Trophoblast cell (in vitro differentiated cells and primary cell): ENCODE measurements at regions not wholly inside any gene's neighbourhood (a gene's known extent, or its start where the extent isn't known, plus 50 kb on each side); places are given as distances from the start of the nearest gene placed in this dataset.
"Not testable (repeated sequence)": the region's sequence is repeated elsewhere in the genome, so short reads cannot be mapped to it uniquely, and the experiment has no call there.

ENCODE experiments used
- DNase-seq, 2 donors: peaks; one replicate each; pipeline ENCODE4 v3.0.0-alpha.2; 2016
- H2AFZ ChIP-seq: 2 replicates; pipeline ENCODE4 v1.6.1; 2013; ENCODE audit warnings: low read length, moderate library complexity, mild to moderate bottlenecking; ENCODE audit not compliant: insufficient read depth, poor library complexity
- H2AK5ac ChIP-seq: 2 replicates; pipeline ENCODE4 v1.6.1; 2013; ENCODE audit warnings: mild to moderate bottlenecking, low read length
- H2BK120ac ChIP-seq: 2 replicates; pipeline ENCODE4 v1.6.1; 2013; ENCODE audit warnings: low read length, mild to moderate bottlenecking, moderate library complexity; ENCODE audit not compliant: insufficient read depth, poor library complexity
- H2BK12ac ChIP-seq: 2 replicates; pipeline ENCODE4 v1.6.1; 2013; ENCODE audit warnings: mild to moderate bottlenecking, low read length, moderate library complexity
- H2BK5ac ChIP-seq: 2 replicates; pipeline ENCODE4 v1.6.1; 2013; ENCODE audit warnings: low read length, low read depth, moderate library complexity, mild to moderate bottlenecking; ENCODE audit not compliant: poor library complexity
- H3K14ac ChIP-seq: 2 replicates; pipeline ENCODE4 v1.6.1; 2013; ENCODE audit warnings: mild to moderate bottlenecking, low read length
- H3K18ac ChIP-seq: 2 replicates; pipeline ENCODE4 v1.6.1; 2013; ENCODE audit warnings: mild to moderate bottlenecking, low read length
- H3K23ac ChIP-seq: 2 replicates; pipeline ENCODE4 v1.6.1; 2013; ENCODE audit warnings: low read length
- H3K27ac ChIP-seq: 2 replicates; pipeline ENCODE4 v1.5.1; 2013; ENCODE audit warnings: low read depth, mild to moderate bottlenecking, inconsistent platforms, low read length, moderate library complexity
- H3K27me3 ChIP-seq: 2 replicates; pipeline ENCODE4 v1.6.1; 2013; ENCODE audit warnings: inconsistent platforms, mild to moderate bottlenecking, low read length, moderate library complexity; ENCODE audit not compliant: insufficient read depth
- H3K36me3 ChIP-seq, 2 experiments: 1 replicate in 1 of 2; 2 replicates in 1 of 2; pipeline ENCODE4 v1.6.1; 2013; ENCODE audit warnings: low read length in 2 of 2, mild to moderate bottlenecking in 2 of 2, moderate library complexity in 1 of 2; ENCODE audit not compliant: insufficient read depth in 2 of 2, control insufficient read depth in 1 of 2
- H3K4ac ChIP-seq: 2 replicates; pipeline ENCODE4 v1.6.1; 2013; ENCODE audit warnings: low read depth, mild to moderate bottlenecking, low read length, moderate library complexity
- H3K4me1 ChIP-seq, 2 experiments: 1 replicate in 1 of 2; 2 replicates in 1 of 2; pipeline ENCODE4 v1.6.1; 2013; ENCODE audit warnings: low read length in 2 of 2, mild to moderate bottlenecking in 2 of 2, moderate library complexity in 1 of 2; ENCODE audit not compliant: insufficient read depth in 2 of 2, control insufficient read depth in 1 of 2
- H3K4me2 ChIP-seq: 2 replicates; pipeline ENCODE4 v1.6.1; 2013; ENCODE audit warnings: inconsistent platforms, mild to moderate bottlenecking, low read length, moderate library complexity
- H3K4me3 ChIP-seq: 2 replicates; pipeline ENCODE4 v1.5.1; 2013; ENCODE audit warnings: mild to moderate bottlenecking, low read depth, low read length, inconsistent platforms
- H3K79me1 ChIP-seq: one replicate; pipeline ENCODE4 v1.6.1; 2013; ENCODE audit warnings: low read length
- H3K79me2 ChIP-seq: 2 replicates; pipeline ENCODE4 v1.6.1; 2013; ENCODE audit warnings: low read length, mild to moderate bottlenecking; ENCODE audit not compliant: control insufficient read depth, insufficient read depth, poor library complexity
- H3K9ac ChIP-seq: 2 replicates; pipeline ENCODE4 v1.6.1; 2013; ENCODE audit warnings: mild to moderate bottlenecking, low read length
- H3K9me3 ChIP-seq: 2 replicates; pipeline ENCODE4 v1.6.1; 2013; ENCODE audit warnings: low read depth, mild to moderate bottlenecking, control low read depth, inconsistent platforms, low read length; ENCODE audit not compliant: insufficient read depth
- H4K12ac ChIP-seq: 2 replicates; pipeline ENCODE4 v1.6.1; 2013; ENCODE audit warnings: low read depth, mild to moderate bottlenecking, low read length, moderate library complexity
- H4K8ac ChIP-seq: 2 replicates; pipeline ENCODE4 v1.6.1; 2013; ENCODE audit warnings: low read depth, mild to moderate bottlenecking, low read length, moderate library complexity
- H4K91ac ChIP-seq: one replicate; pipeline ENCODE4 v1.6.1; 2013; ENCODE audit warnings: low read depth, mild to moderate bottlenecking, low read length, moderate library complexity
- WGBS: extraction: QIAGEN DNeasy Blood & Tissue Kit; methylation state at CpG from one replicate; pipeline ENCODE4 v1.1.7; 2013; ENCODE audit warnings: missing lambda C conversion rate; ENCODE audit not compliant: insufficient read length, insufficient coverage; ENCODE audit errors: extremely low coverage; 5-methylcytosine and 5-hydroxymethylcytosine counted together

GRCh38 chr15:25174149-25174548 lies 219.4 kb downstream of the SNRPN start:
- not testable (repeated sequence) for H3K4me2 ChIP-seq, H2BK5ac ChIP-seq, H3K79me2 ChIP-seq, H3K4me1 ChIP-seq, H3K23ac ChIP-seq, H3K4me3 ChIP-seq, H2AK5ac ChIP-seq, H3K18ac ChIP-seq, H3K14ac ChIP-seq, H4K12ac ChIP-seq, H3K79me1 ChIP-seq, H4K91ac ChIP-seq, H2AFZ ChIP-seq, H3K9ac ChIP-seq, H3K27me3 ChIP-seq, H3K4ac ChIP-seq, H2BK12ac ChIP-seq, H4K8ac ChIP-seq, H2BK120ac ChIP-seq, H3K27ac ChIP-seq, H3K36me3 ChIP-seq, DNase-seq
- no CpG with 5 or more reads among the region's 10 CpGs for WGBS
- peaks cover 81% of the 10 kb centered on the region for H3K9me3 ChIP-seq

DNA sequence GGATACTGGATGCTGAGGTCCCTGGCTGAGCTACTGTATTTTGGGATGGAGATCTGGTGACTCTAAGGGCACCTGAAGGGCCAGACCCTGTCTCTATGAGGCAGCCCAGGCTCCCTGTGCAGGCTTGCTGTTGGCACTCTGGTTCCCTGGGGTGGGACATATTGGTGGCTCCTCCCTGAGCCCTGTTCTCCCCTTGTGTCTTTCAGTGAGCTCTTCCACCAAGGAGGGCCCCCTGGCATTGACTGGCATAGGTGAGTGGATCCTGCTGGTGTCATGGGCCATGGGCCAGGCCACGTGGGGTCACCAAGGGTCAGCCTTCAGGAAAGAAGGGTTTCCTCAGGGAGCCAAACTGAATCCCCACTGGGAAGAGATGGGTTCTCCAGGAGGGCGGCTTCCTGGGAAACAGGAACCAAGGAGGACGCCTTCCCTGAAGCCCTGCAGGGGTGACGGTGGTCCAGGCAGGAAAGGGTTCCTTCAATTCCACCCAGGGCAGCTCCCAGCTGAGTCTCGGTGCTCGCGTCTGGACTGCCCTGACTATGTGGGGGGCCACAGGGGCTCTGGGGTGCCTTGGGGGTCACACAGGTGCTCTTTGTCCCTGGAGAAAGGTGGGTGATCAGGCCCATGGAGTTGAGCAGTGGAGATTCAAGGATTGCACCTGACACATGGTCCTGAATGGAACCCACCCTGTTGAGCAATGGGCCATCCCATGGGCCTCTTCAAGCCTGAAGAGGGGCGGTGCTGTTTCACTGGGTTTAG lies 220.4 kb downstream of the SNRPN start:
- peaks cover 84% of the 10 kb centered on the region for H3K9me3 ChIP-seq
- WGBS: no CpG with 5 or more reads among the region's 8 CpGs

DNA sequence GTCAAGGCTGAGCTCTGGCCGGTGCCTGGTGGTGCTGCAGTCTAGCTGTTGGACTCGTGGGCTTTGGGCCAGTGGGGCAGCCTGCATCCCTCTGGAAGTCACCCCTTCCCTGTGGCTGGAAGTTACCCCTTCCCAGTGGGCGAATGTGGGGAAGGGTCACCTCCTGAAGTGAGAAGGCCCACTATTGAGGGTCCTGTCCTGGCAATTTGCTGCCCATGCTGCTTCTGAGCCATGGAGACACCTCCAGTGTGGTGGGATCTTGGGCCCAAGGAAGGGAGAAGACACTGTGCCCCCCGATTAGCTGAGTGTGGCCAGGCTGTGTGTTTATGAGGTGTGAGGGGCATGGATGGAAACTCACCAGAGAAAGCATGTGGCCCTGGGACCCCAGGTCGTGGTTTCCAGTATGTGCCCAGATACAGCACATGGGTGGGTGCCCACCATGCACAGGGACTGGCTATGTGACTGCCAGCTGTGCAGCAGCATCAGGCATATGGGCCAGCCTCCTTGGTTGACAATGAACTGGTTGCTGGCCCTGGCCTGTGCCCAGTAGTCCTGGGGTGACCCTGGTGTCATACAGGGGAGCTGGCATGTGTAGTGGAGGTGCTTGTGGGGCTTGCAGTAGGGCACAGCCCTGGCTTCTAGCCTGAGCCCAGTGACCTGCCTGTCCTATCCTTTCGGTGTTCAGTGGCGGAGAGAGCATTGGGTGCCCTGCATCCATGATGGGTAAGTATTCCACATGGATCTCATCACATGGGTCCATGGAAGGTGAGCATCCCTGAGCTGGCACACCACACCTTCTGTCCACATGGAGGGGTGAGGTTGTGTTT lies 221.2 kb downstream of the SNRPN start:
- no peaks in the 10 kb centered on the region for H3K27me3 ChIP-seq
- no peak overlapping the region for H2BK120ac ChIP-seq
- H3K4me1 ChIP-seq: no peaks in the 10 kb centered on the region
- no CpG with 5 or more reads among the region's 7 CpGs for WGBS
- H4K8ac ChIP-seq: no peak overlapping the region
- H3K79me2 ChIP-seq: no peaks in the 10 kb centered on the region
- no peak overlapping the region for H3K27ac ChIP-seq
- H3K4me3 ChIP-seq: no peak overlapping the region
- no peak overlapping the region for H3K14ac ChIP-seq
- H3K18ac ChIP-seq: no peak overlapping the region
- H2AK5ac ChIP-seq: no peak overlapping the region
- no peak overlapping the region for H4K12ac ChIP-seq
- no peak overlapping the region for H3K4ac ChIP-seq
- no peak overlapping the region for H4K91ac ChIP-seq
- H2BK12ac ChIP-seq: no peak overlapping the region
- H3K36me3 ChIP-seq: no peaks in the 10 kb centered on the region
- no peak overlapping the region for H3K4me2 ChIP-seq
- H2BK5ac ChIP-seq: no peak overlapping the region
- H3K9me3 ChIP-seq: peaks cover 84% of the 10 kb centered on the region
- no peak overlapping the region for H2AFZ ChIP-seq
- no peaks in the 10 kb centered on the region for H3K79me1 ChIP-seq
- DNase-seq: no peak
- H3K23ac ChIP-seq: no peak overlapping the region
- H3K9ac ChIP-seq: no peak overlapping the region

More for the DNA sequence above, 220.4 kb downstream of the SNRPN start:
- Histone ChIP-seq H3K27ac (no peak overlapping the region), H3K18ac (no peak overlapping the region), H3K27me3 (no peaks in the 10 kb centered on the region), H2BK5ac (no peak overlapping the region), H3K4ac (no peak overlapping the region), H4K91ac (no peak overlapping the region), H2AK5ac (no peak overlapping the region), H3K79me2 (no peaks in the 10 kb centered on the region), H3K36me3 (no peaks in the 10 kb centered on the region), H3K14ac (no peak overlapping the region), H3K79me1 (no peaks in the 10 kb centered on the region), H2BK12ac (no peak overlapping the region), H2BK120ac (no peak overlapping the region), H4K12ac (no peak overlapping the region), H3K4me2 (no peak overlapping the region), H4K8ac (no peak overlapping the region), H2AFZ (no peak overlapping the region), H3K23ac (no peak overlapping the region), H3K9ac (no peak overlapping the region), H3K4me1 (no peaks in the 10 kb centered on the region), H3K4me3 (no peak overlapping the region)
- DNase-seq: no peak

DNA sequence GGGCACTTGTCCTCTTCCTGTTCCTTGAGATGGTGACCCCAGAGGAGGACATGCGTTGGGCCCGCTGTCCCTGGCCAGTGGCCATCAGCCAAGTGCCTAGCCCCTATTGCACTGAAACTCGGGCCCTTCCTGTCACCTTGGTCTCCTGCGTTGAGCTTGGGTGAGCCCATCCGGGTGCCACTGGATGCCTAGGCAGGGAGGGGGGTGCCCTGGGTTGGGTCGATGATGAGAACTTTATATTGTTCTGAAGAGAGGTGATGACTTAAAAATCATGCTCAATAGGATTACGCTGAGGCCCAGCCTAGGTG lies 221.8 kb downstream of the SNRPN start:
- Histone ChIP-seq H2BK12ac (no peak overlapping the region), H3K4me1 (no peaks in the 10 kb centered on the region), H3K36me3 (no peaks in the 10 kb centered on the region), H2BK120ac (no peak overlapping the region), H3K9ac (no peak overlapping the region), H2AK5ac (no peak overlapping the region), H3K18ac (no peak overlapping the region), H3K23ac (no peak overlapping the region), H3K79me1 (no peaks in the 10 kb centered on the region), H3K27me3 (no peaks in the 10 kb centered on the region), H3K79me2 (no peaks in the 10 kb centered on the region), H2BK5ac (no peak overlapping the region), H3K4ac (no peak overlapping the region), H3K9me3 (peaks cover 84% of the 10 kb centered on the region), H4K12ac (no peak overlapping the region), H2AFZ (no peak overlapping the region), H4K91ac (no peak overlapping the region), H3K4me3 (no peak overlapping the region), H3K4me2 (no peak overlapping the region), H3K14ac (no peak overlapping the region), H3K27ac (no peak overlapping the region), H4K8ac (no peak overlapping the region)
- DNase-seq: no peak
- WGBS: no CpG with 5 or more reads among the region's 7 CpGs
